ENCODE measurements at regions not wholly inside any gene's neighbourhood (a gene's known extent, or its start where the extent isn't known, plus 50 kb on each side); places are given as distances from the start of the nearest gene placed in this dataset.
"Not testable (repeated sequence)": the region's sequence is repeated elsewhere in the genome, so short reads cannot be mapped to it uniquely, and the experiment has no call there.

DNA sequence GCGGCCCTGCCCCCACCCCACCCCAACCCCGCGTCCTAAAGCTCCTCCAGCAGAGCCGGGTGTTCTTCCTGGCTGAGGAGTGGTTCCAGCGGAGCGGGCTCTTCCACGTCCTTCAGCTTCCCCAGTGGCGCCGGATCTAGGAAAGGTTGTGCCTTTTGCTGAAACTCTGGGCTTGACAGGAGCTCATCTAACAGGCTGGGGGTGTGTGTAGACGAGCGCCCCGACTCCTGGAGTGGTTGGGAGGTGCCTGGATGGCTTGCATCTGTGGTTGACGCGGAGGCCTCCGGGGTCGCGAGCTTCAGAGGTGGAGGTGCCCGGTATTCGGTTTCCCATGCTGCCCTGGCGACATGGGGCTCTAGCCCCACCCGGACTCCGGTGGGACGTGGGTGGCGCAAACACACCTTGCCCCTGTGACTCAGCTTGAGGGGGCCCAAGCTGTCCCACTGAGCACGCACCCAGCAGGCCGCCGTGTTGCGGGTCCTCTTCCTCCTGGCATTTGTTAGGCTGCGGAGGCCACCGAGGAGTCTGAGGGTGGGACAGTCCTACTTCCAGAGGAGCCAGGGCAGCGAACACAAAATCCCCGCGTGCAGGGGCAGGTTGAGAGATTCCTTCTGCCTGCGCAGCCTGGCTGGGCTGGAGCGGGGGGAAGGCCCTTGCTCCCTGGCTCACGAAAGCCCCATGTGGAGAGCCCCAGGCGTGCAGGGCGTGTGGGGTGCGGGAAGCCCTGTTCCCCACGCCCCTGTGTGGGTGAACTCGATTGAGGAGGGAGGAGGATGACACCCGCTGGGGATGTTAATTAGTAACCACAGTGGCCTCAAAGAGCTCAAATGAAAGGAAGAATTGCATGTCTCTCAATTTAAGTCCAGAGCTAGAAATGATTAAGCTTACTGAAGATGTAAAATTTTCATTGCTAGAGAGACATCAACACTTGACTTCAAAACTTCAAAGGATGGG is 3921.7 kb upstream of the OR11H1 start:
- DNase-seq (ENCODE audit: low spot score) = not testable (repeated sequence)

DNA sequence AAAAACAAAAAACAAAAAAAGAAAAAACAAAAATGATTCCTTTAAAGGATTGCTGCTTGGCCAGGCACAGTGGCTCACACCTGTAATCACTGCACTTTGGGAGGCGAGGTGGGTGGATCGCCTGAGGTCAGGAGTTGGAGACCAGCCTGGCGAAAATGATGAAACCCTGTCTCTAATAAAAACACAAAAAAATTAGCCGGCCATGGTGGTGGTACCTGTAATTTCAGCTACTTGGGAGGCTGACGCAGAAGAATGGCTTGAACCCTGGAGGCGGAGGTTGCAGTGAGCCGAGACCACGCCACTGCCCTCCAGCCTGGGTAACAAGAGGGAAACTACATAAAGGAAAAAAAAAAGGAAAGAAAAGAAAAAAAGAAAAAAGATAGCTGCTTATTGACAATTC is 3920.8 kb upstream of the OR11H1 start:
- not testable (repeated sequence) for DNase-seq (ENCODE audit: low spot score)

DNA sequence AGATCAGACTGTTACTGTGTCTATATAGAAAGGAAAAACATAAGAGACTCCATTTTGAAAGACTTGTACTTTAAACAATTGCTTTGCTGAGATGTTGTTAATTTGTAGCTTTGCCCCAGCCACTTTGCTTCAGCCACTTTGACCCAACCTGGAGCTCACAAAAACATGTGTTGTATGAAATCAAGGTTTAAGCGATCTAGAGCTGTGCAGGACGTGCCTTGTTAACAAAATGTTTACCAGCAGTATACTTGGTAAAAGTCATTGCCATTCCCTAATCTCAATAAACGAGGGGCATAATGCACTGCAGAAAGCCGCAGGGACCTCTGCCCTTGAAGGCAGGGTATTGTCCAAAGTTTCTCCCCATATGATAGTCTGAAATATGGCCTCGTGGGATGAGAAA is 3919.5 kb upstream of the OR11H1 start:
- not testable (repeated sequence) for DNase-seq (ENCODE audit: low spot score)

DNA sequence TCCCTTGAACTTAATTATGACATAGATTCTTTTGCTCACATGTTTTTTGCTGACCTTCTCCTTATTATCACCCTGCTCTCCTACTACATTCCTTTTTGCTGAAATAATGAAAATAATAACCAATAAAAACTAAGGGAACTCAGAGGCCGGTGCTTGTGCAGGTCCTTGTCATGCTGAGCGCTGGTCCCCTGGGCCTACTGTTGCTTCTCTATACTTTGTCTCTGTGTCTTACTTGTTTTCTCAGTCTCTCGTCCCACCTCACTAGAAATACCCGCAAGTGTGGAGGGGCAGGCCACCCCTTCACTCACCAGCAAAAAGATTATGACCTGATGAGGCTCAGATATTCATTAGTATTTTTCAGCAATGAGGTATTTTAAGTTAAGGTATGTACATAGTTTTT is 3918.8 kb upstream of the OR11H1 start:
- DNase-seq (ENCODE audit: low spot score) = not testable (repeated sequence)

DNA sequence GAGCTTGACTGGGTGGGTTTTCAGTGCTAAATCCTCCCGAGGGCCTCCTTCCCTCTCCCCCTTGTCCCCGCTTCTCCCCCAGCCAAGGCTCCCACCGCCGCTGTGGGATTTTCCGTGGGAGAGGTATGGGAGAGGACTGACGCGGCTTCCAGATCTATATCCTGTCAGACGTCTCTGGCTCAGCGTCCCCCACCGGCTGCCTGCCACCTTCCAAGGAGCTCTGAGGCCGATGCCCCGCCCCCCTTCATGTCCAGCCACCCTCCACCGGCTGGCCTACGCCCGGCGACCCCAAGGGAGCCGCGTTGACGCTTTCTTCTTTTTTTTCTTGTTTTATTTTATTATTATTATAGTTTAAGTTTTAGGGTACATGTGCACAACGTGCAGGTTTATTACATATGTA is 3916.7 kb upstream of the OR11H1 start:
- peak; percentile 2 for DNase-seq (ENCODE audit: low spot score)

DNA sequence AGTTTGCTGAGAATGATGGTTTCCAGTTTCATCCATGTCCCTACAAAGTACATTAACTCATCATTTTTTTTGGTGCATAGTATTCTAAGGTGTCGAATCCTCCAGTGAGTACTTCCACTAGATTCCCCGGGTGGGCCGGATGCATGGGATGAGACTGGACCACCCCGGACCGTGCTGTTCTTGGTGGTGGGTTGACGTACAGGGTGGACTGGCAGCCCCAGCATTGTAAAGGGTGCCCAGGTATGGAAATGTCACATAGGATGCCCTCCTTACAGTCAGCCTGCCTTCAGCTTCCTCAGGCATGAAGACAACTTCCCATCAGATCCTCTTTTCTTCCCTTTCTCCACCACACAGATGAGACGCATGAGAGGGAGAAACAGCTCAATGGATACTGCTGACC is 3916.1 kb upstream of the OR11H1 start:
- peak; percentile 1 for DNase-seq (ENCODE audit: low spot score)

DNA sequence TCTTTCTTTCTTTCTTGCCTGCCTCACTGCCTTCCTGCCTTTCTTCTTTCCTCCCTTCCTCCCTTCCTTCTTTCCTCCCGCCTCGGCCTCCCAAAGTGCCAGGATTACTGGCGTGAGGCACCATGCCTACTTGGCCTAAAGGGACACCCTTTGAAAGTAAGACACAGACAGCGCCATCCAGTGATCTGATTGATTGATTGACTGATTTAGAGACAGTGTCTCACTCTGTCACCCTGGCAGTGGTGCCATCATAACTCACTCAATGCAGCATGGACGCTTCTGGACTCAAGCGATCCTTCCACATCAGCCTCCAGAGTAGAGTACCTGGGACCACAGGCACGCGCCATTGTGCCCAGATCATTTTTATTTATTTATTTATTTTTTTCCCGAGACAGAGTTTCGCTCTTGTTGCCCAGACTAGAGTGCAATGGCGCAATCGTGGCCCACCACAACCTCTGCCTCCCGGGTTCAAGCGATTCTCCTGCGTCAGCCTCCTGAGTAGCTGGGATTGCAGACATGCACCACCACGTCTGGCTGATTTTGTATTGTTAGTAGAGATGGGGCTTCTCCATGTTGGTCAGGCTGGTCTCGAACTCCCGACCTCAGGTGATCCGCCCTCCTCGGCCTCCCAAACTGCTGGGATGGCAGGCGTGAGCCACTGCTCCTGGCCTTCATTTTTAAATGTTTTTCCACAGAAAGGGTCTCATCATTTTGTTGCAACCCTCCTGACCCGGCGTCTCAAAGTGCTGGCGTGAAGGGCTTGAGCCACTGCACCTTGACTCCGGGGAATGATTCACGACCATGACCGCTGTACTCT is 3914.7 kb upstream of the OR11H1 start:
- not testable (repeated sequence) for DNase-seq (ENCODE audit: low spot score)

DNA sequence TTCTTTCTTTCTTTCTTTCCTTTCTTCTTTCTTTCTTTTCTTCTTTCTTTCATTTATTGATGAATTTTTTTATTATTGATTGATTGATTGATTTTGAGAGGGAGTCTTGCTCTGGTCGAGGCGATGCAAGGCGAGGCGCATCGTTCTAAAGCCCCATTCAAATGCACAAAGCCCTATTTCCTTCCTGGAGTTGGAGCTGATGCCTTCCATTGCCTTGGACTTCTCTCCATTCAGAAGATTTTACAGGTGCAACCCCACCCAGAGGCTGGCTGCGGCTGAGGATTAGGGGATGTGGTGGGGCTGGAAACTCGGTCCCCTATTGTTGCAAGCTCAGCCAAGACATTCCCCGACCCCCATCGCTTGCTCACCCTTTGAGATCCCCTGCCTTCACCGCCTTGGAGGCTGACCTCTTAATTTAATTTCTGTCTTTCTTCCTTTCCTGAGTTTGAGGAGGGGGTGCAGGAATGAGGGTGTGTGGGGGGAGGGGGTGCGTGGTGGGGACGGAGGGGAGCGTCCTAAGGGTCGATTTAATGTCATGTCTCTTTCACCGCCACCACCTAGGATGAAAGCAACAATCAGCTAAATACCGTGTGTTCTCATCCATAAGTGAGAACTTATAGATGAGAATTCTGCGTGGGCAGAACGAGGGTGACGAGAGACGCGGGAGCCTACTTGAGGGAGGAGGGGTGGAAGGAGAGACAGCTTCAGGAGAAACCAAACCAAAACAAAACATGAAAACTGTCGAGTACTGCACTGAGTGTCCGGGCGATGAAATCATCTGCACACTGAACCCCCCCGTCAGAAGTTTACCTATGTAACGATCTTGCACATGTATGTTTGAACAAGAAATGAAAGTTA is 3913.9 kb upstream of the OR11H1 start:
- peak; percentile 3 for DNase-seq (ENCODE audit: low spot score)

DNA sequence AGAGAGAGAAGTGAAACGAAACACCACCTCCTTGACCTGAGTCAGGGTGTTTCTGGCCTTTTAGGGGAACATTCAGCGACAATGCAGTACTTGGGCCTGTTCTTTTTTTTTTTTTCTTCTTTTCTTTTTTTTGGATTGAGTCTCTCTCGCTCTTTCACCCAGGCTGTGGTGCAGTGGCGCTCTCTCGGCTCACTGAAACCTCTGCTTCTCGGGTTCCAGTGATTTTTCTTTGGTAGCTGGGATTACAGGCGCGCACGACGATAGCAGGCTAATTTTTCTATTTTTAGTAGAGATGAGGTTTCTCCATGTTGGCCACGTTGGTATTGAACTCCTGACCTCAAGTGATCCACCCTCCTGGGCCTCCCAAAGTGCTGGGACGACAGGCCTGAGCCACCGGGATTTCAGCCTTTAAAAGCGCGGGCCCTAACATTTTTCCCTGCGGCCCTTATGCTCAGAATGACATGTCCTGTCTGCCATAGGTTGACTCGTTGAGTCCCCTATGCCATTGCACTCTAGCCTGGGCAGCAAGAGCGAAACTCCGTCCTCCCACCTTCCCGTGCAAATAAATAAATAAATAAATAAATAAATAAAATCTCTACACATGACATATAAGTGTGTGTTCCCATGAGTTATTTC is 3913.1 kb upstream of the OR11H1 start:
- not testable (repeated sequence) for DNase-seq (ENCODE audit: low spot score)

DNA sequence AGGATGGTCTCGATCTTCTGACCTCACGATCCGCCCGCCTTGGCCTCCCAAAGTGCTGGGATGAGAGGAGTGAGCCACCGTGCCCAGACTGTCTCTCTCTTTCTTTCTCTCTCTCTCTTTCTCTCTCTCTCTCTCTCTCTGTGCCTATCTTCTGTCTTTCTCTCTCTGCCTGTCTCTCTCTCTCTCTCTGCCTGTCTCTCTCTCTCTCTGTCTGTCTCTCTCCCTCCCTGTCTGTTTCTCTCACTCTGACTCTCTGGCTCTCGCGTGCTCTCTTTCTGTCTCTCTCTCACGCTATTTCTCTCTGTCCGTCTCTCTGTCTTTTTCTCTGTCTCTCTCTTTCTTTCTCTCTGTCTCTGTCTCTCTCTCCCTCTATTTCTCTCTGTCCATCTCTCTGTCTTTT is 3911.2 kb upstream of the OR11H1 start:
- DNase-seq (ENCODE audit: low spot score) = no peak

DNA sequence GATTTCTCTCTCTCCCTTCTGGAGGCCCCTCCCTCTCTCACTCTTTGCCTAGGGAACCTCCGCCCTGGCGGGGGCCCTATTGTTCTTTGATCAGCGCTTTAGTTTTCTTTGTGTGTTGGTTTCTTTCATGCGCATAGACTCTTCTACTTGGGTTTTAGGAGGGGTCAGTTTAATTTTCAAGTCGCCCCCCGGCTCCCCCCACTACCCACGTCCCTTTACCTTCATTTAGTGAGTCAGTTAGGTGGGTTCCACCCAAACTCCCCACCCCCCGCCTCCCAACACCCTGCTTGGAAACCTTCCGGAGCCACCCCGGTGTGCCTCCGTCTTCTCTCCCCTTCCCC is 3909.7 kb upstream of the OR11H1 start:
- DNase-seq (ENCODE audit: low spot score) = not testable (repeated sequence)

DNA sequence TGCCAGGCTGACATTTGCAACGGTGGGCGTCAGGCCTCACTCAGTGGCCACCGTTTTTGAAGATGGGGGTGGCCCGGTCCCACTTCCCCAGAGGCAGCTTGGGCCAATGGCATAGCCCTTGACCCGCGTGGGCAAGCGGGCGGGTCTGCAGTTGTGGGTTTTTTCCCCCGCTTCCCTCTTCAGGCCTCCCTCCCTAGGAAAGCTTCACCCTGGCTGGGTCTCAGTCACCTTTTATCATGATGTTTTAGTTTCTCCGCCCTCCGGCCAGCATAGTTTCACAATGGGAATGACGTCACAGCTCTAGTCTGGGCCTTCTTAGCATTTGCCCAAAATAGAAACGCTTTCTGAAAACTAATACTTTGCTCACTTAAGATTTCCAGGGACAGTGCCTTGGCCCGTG is 3909.3 kb upstream of the OR11H1 start:
- DNase-seq (ENCODE audit: low spot score) = not testable (repeated sequence)

DNA sequence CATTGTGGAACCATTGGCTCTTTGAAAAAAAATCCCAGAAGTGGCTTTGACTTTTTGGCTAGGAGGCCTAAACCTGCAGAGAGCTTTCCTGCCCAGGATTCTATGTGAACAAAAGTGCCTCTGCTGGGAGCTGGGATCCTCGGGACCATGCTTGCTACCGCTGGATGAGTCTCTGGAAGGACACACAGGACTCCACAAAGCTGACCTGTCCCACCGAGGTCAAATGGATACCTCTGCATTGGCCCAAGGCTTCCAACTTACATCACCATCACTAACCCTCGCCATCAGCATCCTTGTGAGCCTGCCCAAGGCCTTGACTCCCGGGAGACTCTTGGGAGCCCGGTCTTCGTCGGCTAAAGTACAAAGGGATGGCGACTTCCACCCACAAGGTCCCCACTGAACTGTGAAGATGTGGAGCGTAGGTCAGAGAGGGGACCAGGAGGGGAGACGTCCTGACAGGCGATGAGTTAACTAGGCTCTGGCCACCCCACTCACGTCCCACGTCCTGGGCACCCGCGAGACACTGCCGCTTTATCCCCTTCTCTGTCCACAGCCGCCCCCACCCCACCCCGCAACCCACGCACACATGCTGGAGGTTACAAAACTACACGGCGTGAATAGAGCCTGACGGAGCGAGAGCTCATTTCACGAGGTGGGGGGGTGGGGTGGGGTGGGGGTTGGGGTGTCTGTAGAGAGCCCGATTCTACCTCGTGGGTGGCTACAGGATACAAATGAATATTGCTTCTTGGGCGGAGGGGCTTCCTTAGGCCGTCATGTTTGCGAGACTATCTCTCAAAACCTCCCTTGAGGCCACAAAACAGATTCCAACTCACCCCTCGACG is 3906.8 kb upstream of the OR11H1 start:
- DNase-seq (ENCODE audit: low spot score) = peak; percentile 1

DNA sequence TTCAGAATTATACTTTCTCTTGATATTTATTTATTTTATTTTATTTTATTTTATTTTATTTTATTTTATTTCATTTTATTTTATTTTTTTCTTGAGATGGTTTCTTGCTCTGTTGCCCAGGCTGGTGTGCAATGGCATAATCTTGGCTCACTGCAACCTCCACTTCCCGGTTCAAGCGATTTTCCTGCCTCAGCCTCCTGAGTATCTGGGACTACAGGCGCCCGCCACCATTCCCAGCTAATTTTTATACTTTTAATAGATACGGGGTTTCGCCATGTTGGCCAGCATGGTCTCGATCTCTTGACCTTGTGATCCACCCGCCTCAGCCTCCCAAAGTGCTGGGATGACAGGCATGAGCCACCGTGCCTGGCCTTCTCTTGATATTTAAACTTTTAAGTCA is 3905.2 kb upstream of the OR11H1 start:
- not testable (repeated sequence) for DNase-seq (ENCODE audit: low spot score)

DNA sequence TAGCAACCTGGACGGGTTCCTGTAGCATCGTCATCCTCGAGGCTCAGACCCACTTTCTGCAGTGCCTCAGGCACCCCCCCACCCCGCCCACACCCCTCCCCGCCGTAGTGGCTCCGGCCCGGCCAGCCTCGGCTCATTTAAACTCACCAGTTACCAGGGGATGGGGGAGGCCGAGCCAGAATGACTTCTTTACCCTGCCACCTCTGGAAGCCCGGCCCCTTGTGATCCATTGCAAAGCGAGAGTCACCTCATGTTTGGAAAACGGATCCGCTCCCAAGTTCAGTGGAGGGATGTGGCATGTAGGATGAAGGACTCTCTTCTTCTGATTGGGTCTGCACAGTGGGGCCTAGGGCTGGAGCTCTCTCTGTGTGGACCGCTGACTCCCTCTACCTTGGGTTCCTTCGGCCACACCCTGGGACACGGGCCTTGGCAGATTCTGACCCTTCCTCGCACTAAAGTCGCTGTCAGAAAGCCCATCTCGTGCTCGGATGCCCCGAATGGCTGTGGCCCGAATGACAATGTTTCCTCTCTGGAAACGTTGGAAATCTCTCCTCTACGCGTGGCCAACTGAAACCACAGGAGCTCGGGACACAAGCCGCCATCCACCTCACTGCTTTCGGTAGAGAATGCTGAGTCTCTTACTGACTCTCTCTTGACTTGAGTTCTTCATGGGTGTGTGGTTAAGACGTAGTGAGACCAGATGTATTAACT is 3902.1 kb upstream of the OR11H1 start:
- peak; percentile 4 for DNase-seq (ENCODE audit: low spot score)

DNA sequence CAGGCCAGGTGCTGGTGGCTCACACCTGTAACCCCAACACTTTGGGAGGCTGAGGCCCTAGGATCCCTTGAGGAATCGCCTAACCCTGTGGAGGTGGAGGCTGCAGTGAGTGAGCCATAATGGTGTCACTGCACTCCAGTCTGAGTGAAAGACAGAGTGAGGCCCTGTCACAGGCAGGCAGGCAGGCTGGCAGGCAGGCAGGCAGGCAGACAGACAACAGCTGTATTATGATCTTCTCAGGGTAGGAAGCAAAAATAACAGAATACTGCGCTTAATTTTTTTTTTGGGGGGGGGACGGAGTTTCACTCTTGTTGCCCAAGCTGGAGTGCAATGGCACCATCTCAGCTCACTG is 3901.6 kb upstream of the OR11H1 start:
- no peak for DNase-seq (ENCODE audit: low spot score)

DNA sequence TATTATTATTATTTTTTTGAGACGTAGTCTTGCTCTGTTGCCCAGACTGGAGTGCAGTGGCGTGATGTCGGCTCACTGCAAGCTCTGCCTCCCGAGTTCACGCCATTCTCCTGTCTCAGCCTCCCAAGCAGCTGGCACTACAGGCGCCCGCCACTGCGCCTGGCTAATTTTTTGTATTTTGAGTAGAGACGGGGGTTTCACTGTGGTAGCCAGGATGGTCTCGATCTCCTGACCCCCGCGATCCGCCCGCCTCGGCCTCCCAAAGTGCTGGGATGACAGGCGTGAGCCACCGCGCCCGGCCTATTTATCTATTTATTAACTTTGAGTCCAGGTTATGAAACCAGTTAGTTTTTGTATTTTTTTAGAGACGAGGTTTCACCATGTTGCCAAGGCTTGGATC is 3901.0 kb upstream of the OR11H1 start:
- not testable (repeated sequence) for DNase-seq (ENCODE audit: low spot score)

DNA sequence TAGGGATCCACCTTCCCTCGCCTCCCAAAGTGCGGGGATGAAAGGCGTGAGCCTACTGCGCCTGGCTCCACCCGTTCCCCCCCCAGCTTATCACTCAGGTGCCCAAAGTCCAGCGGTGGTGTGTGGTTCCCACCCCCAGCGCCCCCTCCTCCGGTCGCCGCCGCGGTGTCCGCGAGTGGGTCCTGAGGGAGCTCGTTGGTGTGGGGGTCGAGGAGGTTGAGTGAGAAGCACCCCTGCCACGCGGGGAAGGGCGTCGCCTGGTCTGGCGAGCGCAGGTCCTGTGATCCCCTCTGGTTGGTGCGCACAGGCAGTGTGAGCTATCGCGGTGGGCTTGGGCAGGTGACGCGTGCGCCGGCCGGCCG is 3900.6 kb upstream of the OR11H1 start:
- peak; percentile 8 for DNase-seq (ENCODE audit: low spot score)

DNA sequence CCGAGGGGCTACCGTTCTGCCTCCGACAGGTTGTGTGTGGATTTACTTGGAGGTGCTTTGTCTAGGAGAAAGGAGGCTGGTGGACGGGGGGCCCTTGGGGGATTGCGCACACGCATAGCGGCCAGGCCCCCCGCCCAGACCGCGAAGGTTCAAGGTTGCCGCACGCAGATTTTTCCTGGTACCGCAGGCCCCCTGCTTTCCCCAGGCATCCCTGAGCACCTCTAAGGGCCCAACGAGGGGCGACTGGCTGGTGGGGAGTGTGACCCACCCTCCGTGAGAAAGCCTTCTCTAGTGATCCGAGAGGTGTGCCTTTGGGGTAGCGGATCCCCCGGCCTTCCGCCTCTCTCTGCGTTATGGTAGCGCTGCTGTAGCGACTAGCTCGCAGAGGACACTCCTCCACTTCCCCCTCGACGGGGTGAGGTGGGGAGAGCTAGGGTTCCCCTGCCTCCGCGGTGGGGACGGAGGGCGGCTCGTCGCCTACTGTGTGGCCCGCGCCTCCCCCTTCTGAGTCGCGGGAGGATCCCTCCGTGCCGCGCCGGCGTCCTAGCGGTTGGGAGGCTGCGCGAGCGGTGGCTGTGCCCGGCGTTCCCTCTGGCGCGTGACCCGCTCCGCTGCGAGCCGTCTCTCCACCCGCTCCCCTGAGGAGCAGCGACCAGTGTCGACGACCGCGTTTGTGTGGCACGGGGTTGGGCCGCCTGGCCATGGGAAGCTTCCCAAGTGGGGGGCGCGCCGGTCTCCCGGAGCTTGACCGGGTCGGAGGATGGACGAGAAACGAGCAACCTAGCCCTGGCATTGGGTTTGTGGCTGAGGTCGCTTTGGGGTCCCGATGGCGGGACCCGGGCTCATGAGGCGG is 3900.0 kb upstream of the OR11H1 start:
- peak; percentile 26 for DNase-seq (ENCODE audit: low spot score)
